ENCODE measurements at regions not wholly inside any gene's neighbourhood (a gene's known extent, or its start where the extent isn't known, plus 50 kb on each side); places are given as distances from the start of the nearest gene placed in this dataset.

GRCh38 chr12:115404761-115405470 lies 720.9 kb upstream of the TBX3 start:
- no peak overlapping the region for H3K27ac ChIP-seq
- H3K27me3 ChIP-seq, result no peaks in the 10 kb centered on the region
- H3K4me1 ChIP-seq (ENCODE audit: control insufficient read depth in 1 of 2, insufficient read depth in 1 of 2, low read depth in 1 of 2, low read length in 1 of 2), result no peaks in the 10 kb centered on the region
- H3K9me3 ChIP-seq, result no peaks in the 10 kb centered on the region
- TF ChIP-seq, protein P1, sequence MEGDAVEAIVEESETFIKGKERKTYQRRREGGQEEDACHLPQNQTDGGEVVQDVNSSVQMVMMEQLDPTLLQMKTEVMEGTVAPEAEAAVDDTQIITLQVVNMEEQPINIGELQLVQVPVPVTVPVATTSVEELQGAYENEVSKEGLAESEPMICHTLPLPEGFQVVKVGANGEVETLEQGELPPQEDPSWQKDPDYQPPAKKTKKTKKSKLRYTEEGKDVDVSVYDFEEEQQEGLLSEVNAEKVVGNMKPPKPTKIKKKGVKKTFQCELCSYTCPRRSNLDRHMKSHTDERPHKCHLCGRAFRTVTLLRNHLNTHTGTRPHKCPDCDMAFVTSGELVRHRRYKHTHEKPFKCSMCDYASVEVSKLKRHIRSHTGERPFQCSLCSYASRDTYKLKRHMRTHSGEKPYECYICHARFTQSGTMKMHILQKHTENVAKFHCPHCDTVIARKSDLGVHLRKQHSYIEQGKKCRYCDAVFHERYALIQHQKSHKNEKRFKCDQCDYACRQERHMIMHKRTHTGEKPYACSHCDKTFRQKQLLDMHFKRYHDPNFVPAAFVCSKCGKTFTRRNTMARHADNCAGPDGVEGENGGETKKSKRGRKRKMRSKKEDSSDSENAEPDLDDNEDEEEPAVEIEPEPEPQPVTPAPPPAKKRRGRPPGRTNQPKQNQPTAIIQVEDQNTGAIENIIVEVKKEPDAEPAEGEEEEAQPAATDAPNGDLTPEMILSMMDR (IDR thresholded peaks at IDR 0.05), result no peak
- H3K36me3 ChIP-seq, result no peaks in the 10 kb centered on the region
- no peak overlapping the region for H3K4me3 ChIP-seq (ENCODE audit: low read depth in 1 of 2, low read length in 1 of 2)

- no peaks in the 10 kb centered on the region for H3K27me3 ChIP-seq
- H3K4me3 ChIP-seq (ENCODE audit: low read depth in 1 of 2, low read length in 1 of 2), result no peak overlapping the region
- H3K4me1 ChIP-seq (ENCODE audit: control insufficient read depth in 1 of 2, insufficient read depth in 1 of 2, low read depth in 1 of 2, low read length in 1 of 2), result no peaks in the 10 kb centered on the region
- TF ChIP-seq, protein P1 (IDR thresholded peaks at IDR 0.05), result no peak
- H3K9me3 ChIP-seq, result no peaks in the 10 kb centered on the region
- no peak overlapping the region for H3K27ac ChIP-seq
- H3K36me3 ChIP-seq, result no peaks in the 10 kb centered on the region
Observed at GRCh38 chr12:115403689-115404088, 719.7 kb upstream of the TBX3 start.

DNA sequence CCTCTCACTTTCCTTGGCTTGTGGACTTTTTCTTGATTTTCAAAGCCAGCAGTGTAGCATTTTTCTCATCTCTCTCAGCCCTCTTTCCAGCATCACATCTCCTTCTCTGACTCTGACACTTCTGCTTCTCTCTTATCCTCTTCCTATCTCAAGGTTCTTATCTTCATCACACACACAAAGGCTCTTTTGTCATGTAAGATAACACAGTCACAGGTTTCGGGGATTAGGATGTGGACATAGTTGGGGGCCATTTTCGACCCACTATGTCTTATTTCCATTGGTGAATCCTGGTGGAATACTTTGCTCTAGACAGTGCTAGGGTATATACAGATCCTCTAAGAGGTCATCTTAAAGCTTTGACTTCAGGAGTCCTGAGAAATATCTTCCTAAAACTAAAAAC lies 719.3 kb upstream of the TBX3 start:
- Histone ChIP-seq H3K4me1 (ENCODE audit: control insufficient read depth in 1 of 2, insufficient read depth in 1 of 2, low read depth in 1 of 2, low read length in 1 of 2) (no peaks in the 10 kb centered on the region), H3K36me3 (no peaks in the 10 kb centered on the region), H3K27ac (no peak overlapping the region), H3K9me3 (no peaks in the 10 kb centered on the region), H3K4me3 (ENCODE audit: low read depth in 1 of 2, low read length in 1 of 2) (no peak overlapping the region), H3K27me3 (no peaks in the 10 kb centered on the region)
- TF ChIP-seq, protein P1 (IDR thresholded peaks at IDR 0.05), result no peak

DNA sequence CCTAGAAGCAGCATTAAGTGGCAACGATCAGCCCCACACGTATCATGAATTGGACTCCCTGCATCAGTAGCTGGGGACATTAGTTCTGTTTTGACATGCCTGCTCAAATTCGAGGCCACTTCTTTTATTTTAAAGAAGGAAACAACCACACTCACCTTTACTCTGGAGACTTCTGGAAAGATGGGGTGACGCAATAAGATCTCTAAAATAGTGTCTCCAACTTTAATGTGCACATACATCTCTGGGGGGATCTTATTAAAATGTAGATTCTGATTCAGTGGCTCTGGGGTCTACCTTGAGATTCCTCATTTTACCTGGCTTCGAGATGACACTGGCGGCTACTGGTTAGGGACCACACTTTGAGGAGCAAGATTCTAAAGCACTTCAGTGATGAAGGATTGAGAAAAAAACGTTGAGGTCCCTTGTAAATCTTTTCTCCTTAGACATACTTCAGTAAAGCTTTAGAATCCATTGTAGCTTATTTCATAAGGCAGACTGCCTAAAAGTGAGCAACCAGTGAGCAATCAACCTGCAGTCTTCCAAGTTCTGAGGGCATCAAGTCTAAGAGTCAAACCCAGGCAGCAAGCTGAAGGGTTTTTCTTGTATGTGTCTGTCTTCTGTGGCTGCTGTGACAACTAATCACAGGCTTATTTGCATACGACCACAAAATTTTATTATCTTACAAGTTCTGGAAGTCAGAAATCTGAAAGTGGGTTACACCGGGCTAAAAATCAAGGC lies 718.6 kb upstream of the TBX3 start:
- H3K27me3 ChIP-seq, result no peaks in the 10 kb centered on the region
- H3K27ac ChIP-seq, result no peak overlapping the region
- H3K4me3 ChIP-seq (ENCODE audit: low read depth in 1 of 2, low read length in 1 of 2), result no peak overlapping the region
- no peaks in the 10 kb centered on the region for H3K9me3 ChIP-seq
- no peaks in the 10 kb centered on the region for H3K36me3 ChIP-seq
- no peaks in the 10 kb centered on the region for H3K4me1 ChIP-seq (ENCODE audit: control insufficient read depth in 1 of 2, insufficient read depth in 1 of 2, low read depth in 1 of 2, low read length in 1 of 2)
- TF ChIP-seq, protein P1 (IDR thresholded peaks at IDR 0.05), result no peak

- no peaks in the 10 kb centered on the region for H3K4me1 ChIP-seq (ENCODE audit: control insufficient read depth in 1 of 2, insufficient read depth in 1 of 2, low read depth in 1 of 2, low read length in 1 of 2)
- no peaks in the 10 kb centered on the region for H3K9me3 ChIP-seq
- H3K27me3 ChIP-seq, result no peaks in the 10 kb centered on the region
- no peaks in the 10 kb centered on the region for H3K36me3 ChIP-seq
- no peak overlapping the region for H3K27ac ChIP-seq
- TF ChIP-seq, protein P1 (IDR thresholded peaks at IDR 0.05), result no peak
- H3K4me3 ChIP-seq (ENCODE audit: low read depth in 1 of 2, low read length in 1 of 2), result no peak overlapping the region
Observed at GRCh38 chr12:115401761-115402160, 717.8 kb upstream of the TBX3 start.
